Upper lobe of left lung (tissue), 4 donors: ENCODE measurements at regions not wholly inside any gene's neighbourhood (a gene's known extent, or its start where the extent isn't known, plus 50 kb on each side); places are given as distances from the start of the nearest gene placed in this dataset.

ENCODE experiments used
- EP300 ChIP-seq, 4 donors: sonication (generic); formaldehyde crosslinking; IDR thresholded peaks; one replicate each; pipeline ENCODE4 v1.5.1; 2017; ENCODE audit warnings: antibody characterized with exemption in 4 of 4, control low read depth in 2 of 4
- POLR2A ChIP-seq, 4 donors: fragments of 450-650 bp; IDR thresholded peaks; one replicate each; pipeline ENCODE4 v1.5.1; 2016 to 2017; ENCODE audit warnings: antibody characterized with exemption in 4 of 4, mild to moderate bottlenecking in 2 of 4
- TF ChIP-seq, protein P1 (sequence below), 6 experiments: fragments of 450-650 bp in 4 of 6; fragments of 200-600 bp in 2 of 6; sonication (generic) in 2 of 6; IDR thresholded peaks; one replicate each; pipeline ENCODE4 v1.5.1; 2016 to 2019; ENCODE audit warnings: antibody characterized with exemption in 6 of 6

DNA sequence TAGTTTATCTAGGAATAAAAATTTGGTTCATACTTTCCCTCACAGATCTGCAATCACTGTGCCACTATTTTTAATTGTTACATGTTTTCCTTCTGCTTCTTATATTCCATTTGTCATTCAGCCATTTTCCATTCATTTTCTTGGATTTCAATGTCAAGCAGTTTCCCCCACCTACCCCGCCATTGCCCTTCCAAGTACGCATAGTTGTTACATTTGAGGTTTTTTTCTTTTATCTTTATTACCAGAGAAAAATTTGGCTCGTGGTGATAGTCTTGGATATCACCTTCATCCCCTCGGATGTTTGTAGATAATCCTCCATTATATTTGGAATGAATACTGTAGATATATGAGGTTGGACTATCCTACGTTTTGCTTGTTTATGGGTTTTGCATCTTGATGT is 159.7 kb downstream of the CRPPA start:
- TF ChIP-seq, protein P1, sequence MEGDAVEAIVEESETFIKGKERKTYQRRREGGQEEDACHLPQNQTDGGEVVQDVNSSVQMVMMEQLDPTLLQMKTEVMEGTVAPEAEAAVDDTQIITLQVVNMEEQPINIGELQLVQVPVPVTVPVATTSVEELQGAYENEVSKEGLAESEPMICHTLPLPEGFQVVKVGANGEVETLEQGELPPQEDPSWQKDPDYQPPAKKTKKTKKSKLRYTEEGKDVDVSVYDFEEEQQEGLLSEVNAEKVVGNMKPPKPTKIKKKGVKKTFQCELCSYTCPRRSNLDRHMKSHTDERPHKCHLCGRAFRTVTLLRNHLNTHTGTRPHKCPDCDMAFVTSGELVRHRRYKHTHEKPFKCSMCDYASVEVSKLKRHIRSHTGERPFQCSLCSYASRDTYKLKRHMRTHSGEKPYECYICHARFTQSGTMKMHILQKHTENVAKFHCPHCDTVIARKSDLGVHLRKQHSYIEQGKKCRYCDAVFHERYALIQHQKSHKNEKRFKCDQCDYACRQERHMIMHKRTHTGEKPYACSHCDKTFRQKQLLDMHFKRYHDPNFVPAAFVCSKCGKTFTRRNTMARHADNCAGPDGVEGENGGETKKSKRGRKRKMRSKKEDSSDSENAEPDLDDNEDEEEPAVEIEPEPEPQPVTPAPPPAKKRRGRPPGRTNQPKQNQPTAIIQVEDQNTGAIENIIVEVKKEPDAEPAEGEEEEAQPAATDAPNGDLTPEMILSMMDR (IDR thresholded peaks at IDR 0.05) = no peak
- TF ChIP-seq EP300 (IDR thresholded peaks at IDR 0.05) (no peak), POLR2A (IDR thresholded peaks at IDR 0.05) (no peak)
